ENCODE measurements at regions not wholly inside any gene's neighbourhood (a gene's known extent, or its start where the extent isn't known, plus 50 kb on each side); places are given as distances from the start of the nearest gene placed in this dataset.

DNA sequence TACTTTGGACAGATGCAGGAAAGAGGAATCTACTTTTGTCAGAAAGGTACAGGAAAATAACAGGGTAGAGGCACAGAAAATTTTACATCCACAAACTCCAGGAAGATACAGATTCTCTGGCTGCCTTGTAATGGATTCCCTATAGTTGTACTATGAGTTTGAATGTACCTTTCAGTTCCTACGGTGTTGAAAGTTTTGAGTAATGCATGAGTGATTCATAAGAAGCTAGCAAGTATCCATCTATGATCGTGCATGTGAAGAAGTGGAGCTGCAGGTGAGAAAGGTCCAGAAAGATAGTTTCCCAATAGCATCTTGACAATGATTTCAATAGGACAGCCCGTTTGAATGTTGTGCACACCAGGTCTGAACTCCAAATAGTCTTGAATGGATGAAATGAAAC is 786.5 kb upstream of the ROBO1 start:
- TF ChIP-seq, protein P1, sequence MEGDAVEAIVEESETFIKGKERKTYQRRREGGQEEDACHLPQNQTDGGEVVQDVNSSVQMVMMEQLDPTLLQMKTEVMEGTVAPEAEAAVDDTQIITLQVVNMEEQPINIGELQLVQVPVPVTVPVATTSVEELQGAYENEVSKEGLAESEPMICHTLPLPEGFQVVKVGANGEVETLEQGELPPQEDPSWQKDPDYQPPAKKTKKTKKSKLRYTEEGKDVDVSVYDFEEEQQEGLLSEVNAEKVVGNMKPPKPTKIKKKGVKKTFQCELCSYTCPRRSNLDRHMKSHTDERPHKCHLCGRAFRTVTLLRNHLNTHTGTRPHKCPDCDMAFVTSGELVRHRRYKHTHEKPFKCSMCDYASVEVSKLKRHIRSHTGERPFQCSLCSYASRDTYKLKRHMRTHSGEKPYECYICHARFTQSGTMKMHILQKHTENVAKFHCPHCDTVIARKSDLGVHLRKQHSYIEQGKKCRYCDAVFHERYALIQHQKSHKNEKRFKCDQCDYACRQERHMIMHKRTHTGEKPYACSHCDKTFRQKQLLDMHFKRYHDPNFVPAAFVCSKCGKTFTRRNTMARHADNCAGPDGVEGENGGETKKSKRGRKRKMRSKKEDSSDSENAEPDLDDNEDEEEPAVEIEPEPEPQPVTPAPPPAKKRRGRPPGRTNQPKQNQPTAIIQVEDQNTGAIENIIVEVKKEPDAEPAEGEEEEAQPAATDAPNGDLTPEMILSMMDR (IDR thresholded peaks at IDR 0.05; ENCODE audit: low read depth, low read length, missing input control): no peak
- TF ChIP-seq, protein P2, sequence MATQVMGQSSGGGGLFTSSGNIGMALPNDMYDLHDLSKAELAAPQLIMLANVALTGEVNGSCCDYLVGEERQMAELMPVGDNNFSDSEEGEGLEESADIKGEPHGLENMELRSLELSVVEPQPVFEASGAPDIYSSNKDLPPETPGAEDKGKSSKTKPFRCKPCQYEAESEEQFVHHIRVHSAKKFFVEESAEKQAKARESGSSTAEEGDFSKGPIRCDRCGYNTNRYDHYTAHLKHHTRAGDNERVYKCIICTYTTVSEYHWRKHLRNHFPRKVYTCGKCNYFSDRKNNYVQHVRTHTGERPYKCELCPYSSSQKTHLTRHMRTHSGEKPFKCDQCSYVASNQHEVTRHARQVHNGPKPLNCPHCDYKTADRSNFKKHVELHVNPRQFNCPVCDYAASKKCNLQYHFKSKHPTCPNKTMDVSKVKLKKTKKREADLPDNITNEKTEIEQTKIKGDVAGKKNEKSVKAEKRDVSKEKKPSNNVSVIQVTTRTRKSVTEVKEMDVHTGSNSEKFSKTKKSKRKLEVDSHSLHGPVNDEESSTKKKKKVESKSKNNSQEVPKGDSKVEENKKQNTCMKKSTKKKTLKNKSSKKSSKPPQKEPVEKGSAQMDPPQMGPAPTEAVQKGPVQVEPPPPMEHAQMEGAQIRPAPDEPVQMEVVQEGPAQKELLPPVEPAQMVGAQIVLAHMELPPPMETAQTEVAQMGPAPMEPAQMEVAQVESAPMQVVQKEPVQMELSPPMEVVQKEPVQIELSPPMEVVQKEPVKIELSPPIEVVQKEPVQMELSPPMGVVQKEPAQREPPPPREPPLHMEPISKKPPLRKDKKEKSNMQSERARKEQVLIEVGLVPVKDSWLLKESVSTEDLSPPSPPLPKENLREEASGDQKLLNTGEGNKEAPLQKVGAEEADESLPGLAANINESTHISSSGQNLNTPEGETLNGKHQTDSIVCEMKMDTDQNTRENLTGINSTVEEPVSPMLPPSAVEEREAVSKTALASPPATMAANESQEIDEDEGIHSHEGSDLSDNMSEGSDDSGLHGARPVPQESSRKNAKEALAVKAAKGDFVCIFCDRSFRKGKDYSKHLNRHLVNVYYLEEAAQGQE (IDR thresholded peaks at IDR 0.05): no peak
